GM12878 (cell line): ENCODE measurements at regions not wholly inside any gene's neighbourhood (a gene's known extent, or its start where the extent isn't known, plus 50 kb on each side); places are given as distances from the start of the nearest gene placed in this dataset.
A peak's percentile ranks its signal among the peaks of the same experiment; 100 is the strongest.

ENCODE experiments used
- ATAC-seq: fragments of 200-7000 bp; cut with Tn5 transposase; 3 replicates; pipeline ENCODE4 v1.9.1; 2020; ENCODE audit warnings: mild to moderate bottlenecking, moderate library complexity
- BruUV-seq: library from RNA; stranded (reverse); fragments of 400-500 nt; replicated peaks from 2 replicates; lab custom pipeline; 2021; lab: Mats Ljungman, UMichigan
- CTCF ChIA-PET: fragments of 300-600 bp; sonication (Branson Sonifier 250); formaldehyde crosslinking; extraction: SDS; loops from one replicate; lab custom pipeline; 2021; ENCODE audit warnings: inconsistent platforms; lab: Yijun Ruan, JAX
- POLR2A ChIA-PET: fragments of 350-600 bp; formaldehyde crosslinking; extraction: SDS; loops from one replicate; lab custom pipeline; 2021; ENCODE audit warnings: inconsistent platforms; lab: Charles Lee
- RAD21 ChIA-PET: fragments of 300-600 bp; sonication (Branson Sonifier 250); formaldehyde crosslinking; loops from one replicate; lab custom pipeline; 2023; ENCODE audit warnings: antibody characterized with exemption; ENCODE audit not compliant: unreplicated experiment; lab: Charles Lee
- SMC1A ChIA-PET: fragments of 300-600 bp; sonication (Branson Sonifier 250); formaldehyde crosslinking; loops from one replicate; lab custom pipeline; 2023; ENCODE audit not compliant: unreplicated experiment, uncharacterized antibody; lab: Charles Lee
- DNase-seq: peaks from one replicate; pipeline ENCODE4 v3.0.0-alpha.2; 2011; ENCODE audit warnings: low read depth, low spot score
- FAIRE-seq: peaks from 3 replicates; lab custom pipeline; 2011; peaks lifted over from hg19 to GRCh38; lab: Jason Lieb, UNC
- H2AFZ ChIP-seq: 2 replicates; pipeline ENCODE4 v1.6.0; 2011; ENCODE audit warnings: low read depth, low read length, control low read depth; ENCODE audit not compliant: control insufficient read depth
- H3K27ac ChIP-seq: 2 replicates; pipeline ENCODE4 v1.5.1; 2011; ENCODE audit warnings: control low read depth; ENCODE audit not compliant: control insufficient read depth, insufficient read depth
- H3K27me3 ChIP-seq, 2 experiments: replicated peaks in 1 of 2; 2 replicates each; pipeline versions ENCODE4 v1.6.0 to v1.6.1; 2011; ENCODE audit warnings: low read length in 1 of 2; ENCODE audit not compliant: control insufficient read depth in 2 of 2, insufficient read depth in 2 of 2
- H3K36me3 ChIP-seq, 2 experiments: 2 replicates each; pipeline ENCODE4 v1.5.1; 2011; ENCODE audit warnings: low read length in 1 of 2; ENCODE audit not compliant: control insufficient read depth in 2 of 2, insufficient read depth in 2 of 2
- H3K4me1 ChIP-seq: 2 replicates; pipeline ENCODE4 v1.6.1; 2011; ENCODE audit warnings: mild to moderate bottlenecking, low read length, moderate library complexity, mixed read lengths; ENCODE audit not compliant: control insufficient read depth, insufficient read depth
- H3K4me2 ChIP-seq: 2 replicates; pipeline ENCODE4 v1.6.0; 2011; ENCODE audit warnings: control low read depth; ENCODE audit not compliant: control insufficient read depth, insufficient read depth
- H3K4me3 ChIP-seq: fragments of 200-600 bp; sonication (generic); 2 replicates; pipeline ENCODE4 v1.5.1; 2016
- H3K79me2 ChIP-seq: 2 replicates; pipeline ENCODE4 v1.6.0; 2011; ENCODE audit warnings: low read length; ENCODE audit not compliant: control insufficient read depth, insufficient read depth
- H3K9ac ChIP-seq: 2 replicates; pipeline ENCODE4 v1.8.0; 2011; ENCODE audit warnings: low read length, control low read depth, mixed read lengths; ENCODE audit not compliant: control insufficient read depth, insufficient read depth
- H3K9me3 ChIP-seq: replicated peaks from 3 replicates; pipeline ENCODE4 v1.5.1; 2011; ENCODE audit warnings: mild to moderate bottlenecking, low read length; ENCODE audit not compliant: control insufficient read depth, insufficient read depth
- H4K20me1 ChIP-seq: 2 replicates; pipeline ENCODE4 v1.6.0; 2011; ENCODE audit not compliant: control insufficient read depth, insufficient read depth
- ATF3 ChIP-seq: IDR thresholded peaks from 2 replicates; pipeline ENCODE4 v1.6.1; 2011; ENCODE audit warnings: low read depth, mild to moderate bottlenecking, low read length, moderate library complexity, borderline replicate concordance; ENCODE audit errors: extremely low read depth
- ATF7 ChIP-seq: fragments of 450-650 bp; IDR thresholded peaks from 2 replicates; pipeline ENCODE4 v1.6.1; 2016; ENCODE audit warnings: low read depth, mild to moderate bottlenecking
- BACH1 ChIP-seq: fragments of 450-650 bp; IDR thresholded peaks from 2 replicates; pipeline ENCODE4 v1.6.1; 2017; ENCODE audit warnings: mild to moderate bottlenecking, borderline replicate concordance
- BRCA1 ChIP-seq: IDR thresholded peaks from 2 replicates; pipeline ENCODE4 v1.6.1; 2011; ENCODE audit warnings: low read depth, low read length, improper control_type of control experiment
- CBX3 ChIP-seq: fragments of 200-600 bp; sonication (generic); IDR thresholded peaks from 2 replicates; pipeline ENCODE4 v1.6.1; 2016; ENCODE audit warnings: low read depth, borderline replicate concordance
- CREB1 ChIP-seq: IDR thresholded peaks from 2 replicates; pipeline ENCODE4 v1.6.1; 2012; ENCODE audit warnings: low read depth, mild to moderate bottlenecking, inconsistent platforms
- E2F4 ChIP-seq: IDR thresholded peaks from 2 replicates; pipeline ENCODE4 v1.6.1; 2012; ENCODE audit warnings: low read depth, low read length, improper control_type of control experiment
- ESRRA ChIP-seq: IDR thresholded peaks from 2 replicates; pipeline ENCODE4 v1.6.1; 2012; ENCODE audit warnings: mild to moderate bottlenecking, low read length, improper control_type of control experiment
- JUND ChIP-seq: IDR thresholded peaks from 2 replicates; pipeline ENCODE4 v1.6.1; 2012; ENCODE audit warnings: low read depth, mild to moderate bottlenecking, low read length, improper control_type of control experiment, moderate library complexity
- KAT2A ChIP-seq: conservative IDR thresholded peaks from 2 replicates; pipeline ENCODE4 v1.6.1; 2011; ENCODE audit warnings: low read depth, low read length; ENCODE audit not compliant: control insufficient read depth
- MEF2B ChIP-seq: fragments of 450-650 bp; IDR thresholded peaks from 2 replicates; pipeline ENCODE4 v1.6.1; 2018; ENCODE audit warnings: mild to moderate bottlenecking, moderate library complexity; ENCODE audit not compliant: partially characterized antibody, poor library complexity, severe bottlenecking
- MLLT1 ChIP-seq: fragments of 450-650 bp; IDR thresholded peaks from 2 replicates; pipeline ENCODE4 v1.6.1; 2016; ENCODE audit warnings: mild to moderate bottlenecking
- MXI1 ChIP-seq: fragments of 150-350 bp; IDR thresholded peaks from 2 replicates; pipeline ENCODE4 v1.6.1; 2011; ENCODE audit warnings: low read depth, mild to moderate bottlenecking, inconsistent platforms, low read length, improper control_type of control experiment
- NFYB ChIP-seq: IDR thresholded peaks from 2 replicates; pipeline ENCODE4 v1.6.1; 2011; ENCODE audit warnings: low read depth, mild to moderate bottlenecking, low read length, improper control_type of control experiment, moderate library complexity; ENCODE audit not compliant: insufficient read depth
- POLR2A ChIP-seq: IDR thresholded peaks from 2 replicates; pipeline ENCODE4 v1.6.1; 2011; ENCODE audit warnings: low read depth, mild to moderate bottlenecking, low read length
- RFX5 ChIP-seq: IDR thresholded peaks from 2 replicates; pipeline ENCODE4 v1.6.1; 2011; ENCODE audit warnings: low read depth, low read length, improper control_type of control experiment
- SMAD1 ChIP-seq: fragments of 450-650 bp; IDR thresholded peaks from 2 replicates; pipeline ENCODE4 v1.6.1; 2018; ENCODE audit warnings: mild to moderate bottlenecking, low read depth; ENCODE audit not compliant: partially characterized antibody
- SMAD5 ChIP-seq: IDR thresholded peaks from 2 replicates; pipeline ENCODE4 v1.6.1; 2016; ENCODE audit warnings: antibody characterized with exemption, low read depth
- SP1 ChIP-seq: IDR thresholded peaks from one replicate; pipeline ENCODE4 v1.6.1; 2011; ENCODE audit warnings: low read depth, low read length
- TAF1 ChIP-seq: IDR thresholded peaks from 2 replicates; pipeline ENCODE4 v1.6.1; 2011; ENCODE audit warnings: mild to moderate bottlenecking, low read depth, low read length, borderline replicate concordance
- TARDBP ChIP-seq: IDR thresholded peaks from 2 replicates; pipeline ENCODE4 v1.6.1; 2016; ENCODE audit warnings: borderline replicate concordance
- YY1 ChIP-seq: IDR thresholded peaks from 2 replicates; pipeline ENCODE4 v1.6.1; 2011; ENCODE audit warnings: low read depth, mild to moderate bottlenecking, low read length
- ZZZ3 ChIP-seq: IDR thresholded peaks from 2 replicates; pipeline ENCODE4 v1.6.1; 2011; ENCODE audit warnings: low read depth; ENCODE audit not compliant: control insufficient read depth, insufficient read length
- WGBS: methylation state at CpG from one replicate; pipeline ENCODE4 v1.1.6; 2016; ENCODE audit warnings: low lambda C conversion rate; ENCODE audit not compliant: insufficient replicate concordance, insufficient coverage; ENCODE audit errors: missing lambda C conversion rate; 5-methylcytosine and 5-hydroxymethylcytosine counted together
- in situ Hi-C: fragments of 300-500 bp; cut with MboI; formaldehyde crosslinking; loops from 9 replicates; pipeline ENCODE4 v1.14.3; 2018; ENCODE audit warnings: mixed read lengths
- intact Hi-C: fragments of 100-400 bp; cut with micrococcal nuclease; formaldehyde crosslinking; loops from one replicate; pipeline ENCODE4 v1.14.2; 2022; ENCODE audit not compliant: unreplicated experiment

- no peaks in the 10 kb centered on the region for H3K27me3 ChIP-seq
- H4K20me1 ChIP-seq: no peaks in the 10 kb centered on the region
- in situ Hi-C loops (no loop called here), intact Hi-C loops (no loop called here)
- H3K9ac ChIP-seq: peak overlapping the region; percentile 56; the same call in 1 of the 2 replicates
- WGBS: 49% methylated on average over 31 of the region's 33 CpGs
- H3K9me3 ChIP-seq: no peaks in the 10 kb centered on the region; the same call in 2 of the 3 replicates
- SMC1A ChIA-PET: no interaction called here
- RAD21 ChIA-PET: no interaction called here
- 0 out of 2 replicates have a peak overlapping the region, but pooled peaks have one; percentile 1 for H3K4me2 ChIP-seq
- H3K79me2 ChIP-seq: no peaks in the 10 kb centered on the region
- peak overlapping the region; percentile 19 for H2AFZ ChIP-seq
- no peak for FAIRE-seq
- H3K4me1 ChIP-seq: no peaks in the 10 kb centered on the region
- POLR2A ChIA-PET: interaction anchor here (0.9 kb wide), 1 partner anchor 60 kb away, joined by 3 read pairs; no protein-coding TSS in a partner anchor
- no TSS peak for BruUV-seq
- ATAC-seq: peak; percentile 98
- CTCF ChIA-PET: no interaction called here
- no peaks in the 10 kb centered on the region for H3K36me3 ChIP-seq
- peak; percentile 15 for DNase-seq
- H3K27ac ChIP-seq: no peak overlapping the region
- peak overlapping the region; percentile 64 for H3K4me3 ChIP-seq
- TF ChIP-seq ATF3 (no peak), JUND (no peak), MXI1 (no peak), E2F4 (peak; percentile 42; the same call in 1 of the 2 replicates), TARDBP (no peak), ESRRA (no peak), BRCA1 (no peak), RFX5 (no peak), NFYB (peak; percentile 80), ZZZ3 (no peak), CREB1 (0 out of 2 replicates have a peak, but pooled peaks have one; percentile 20), POLR2A (peak; percentile 48; the same call in 1 of the 2 replicates), ATF7 (no peak), SMAD1 (no peak), TAF1 (peak; percentile 27; the same call in 1 of the 2 replicates), MLLT1 (no peak), SMAD5 (no peak), SP1 (peak; percentile 91), KAT2A (no peak), YY1 (no peak), CBX3 (no peak), MEF2B (no peak), BACH1 (no peak)
Measured at GRCh38 chr10:42367532-42368230, 270.7 kb downstream of the ZNF33B start.
